ENCODE measurements at regions not wholly inside any gene's neighbourhood (a gene's known extent, or its start where the extent isn't known, plus 50 kb on each side); places are given as distances from the start of the nearest gene placed in this dataset.

DNA sequence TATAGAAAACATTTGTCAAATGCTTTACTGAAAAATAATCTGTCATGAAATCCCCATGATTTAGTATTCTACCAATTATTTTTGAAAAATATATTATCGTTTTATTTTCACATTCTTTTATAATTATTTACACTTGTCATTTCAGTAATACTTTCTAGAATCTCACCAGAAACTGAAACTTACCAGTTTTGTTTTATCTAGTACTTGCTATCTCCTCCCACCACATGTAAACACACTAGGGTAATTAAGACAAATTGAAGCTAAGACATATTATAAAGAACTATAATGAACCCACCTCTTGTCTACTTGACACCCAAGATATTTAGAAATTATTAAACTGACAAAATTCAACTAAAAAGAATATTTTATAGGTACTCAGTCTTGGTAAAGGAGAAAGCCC is 51.5 kb upstream of the GRM3 start:
- no peak for DNase-seq
- intact Hi-C loops (cut with DNase I; ENCODE audit: low total_unique reads) = no loop called here
- Histone ChIP-seq H3K27me3 (no peaks in the 10 kb centered on the region), H3K4me1 (no peaks in the 10 kb centered on the region), H3K9me3 (no peaks in the 10 kb centered on the region), H3K4me3 (no peak overlapping the region), H3K36me3 (ENCODE audit: low read depth, missing control alignments) (no peaks in the 10 kb centered on the region), H3K27ac (no peak overlapping the region)
- TF ChIP-seq POLR2A (IDR thresholded peaks at IDR 0.05) = no peak
- TF ChIP-seq, protein P1, sequence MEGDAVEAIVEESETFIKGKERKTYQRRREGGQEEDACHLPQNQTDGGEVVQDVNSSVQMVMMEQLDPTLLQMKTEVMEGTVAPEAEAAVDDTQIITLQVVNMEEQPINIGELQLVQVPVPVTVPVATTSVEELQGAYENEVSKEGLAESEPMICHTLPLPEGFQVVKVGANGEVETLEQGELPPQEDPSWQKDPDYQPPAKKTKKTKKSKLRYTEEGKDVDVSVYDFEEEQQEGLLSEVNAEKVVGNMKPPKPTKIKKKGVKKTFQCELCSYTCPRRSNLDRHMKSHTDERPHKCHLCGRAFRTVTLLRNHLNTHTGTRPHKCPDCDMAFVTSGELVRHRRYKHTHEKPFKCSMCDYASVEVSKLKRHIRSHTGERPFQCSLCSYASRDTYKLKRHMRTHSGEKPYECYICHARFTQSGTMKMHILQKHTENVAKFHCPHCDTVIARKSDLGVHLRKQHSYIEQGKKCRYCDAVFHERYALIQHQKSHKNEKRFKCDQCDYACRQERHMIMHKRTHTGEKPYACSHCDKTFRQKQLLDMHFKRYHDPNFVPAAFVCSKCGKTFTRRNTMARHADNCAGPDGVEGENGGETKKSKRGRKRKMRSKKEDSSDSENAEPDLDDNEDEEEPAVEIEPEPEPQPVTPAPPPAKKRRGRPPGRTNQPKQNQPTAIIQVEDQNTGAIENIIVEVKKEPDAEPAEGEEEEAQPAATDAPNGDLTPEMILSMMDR (IDR thresholded peaks at IDR 0.05) = no peak
- WGBS, 2 donors = 56 to 84% methylated on average over 1 of the region's 1 CpG

DNA sequence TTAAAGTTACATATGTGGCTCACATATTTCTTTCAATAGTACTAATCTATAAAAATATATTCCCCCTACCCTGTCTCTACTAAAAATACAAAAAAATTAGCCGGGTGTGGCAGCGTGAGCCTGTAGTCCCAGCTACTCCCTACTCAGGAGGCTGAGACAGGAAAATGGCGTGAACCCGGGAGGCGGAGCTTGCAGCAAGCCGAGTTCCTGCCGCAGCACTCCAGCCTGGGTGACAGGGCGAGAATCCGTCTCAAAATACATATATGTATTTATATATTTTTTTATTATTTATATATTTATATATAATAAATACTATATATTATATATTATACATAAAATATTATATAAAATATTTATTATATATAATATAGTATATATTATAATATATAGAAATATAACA is 69.7 kb upstream of the GRM3 start:
- Histone ChIP-seq H3K27ac (no peak overlapping the region), H3K9me3 (no peaks in the 10 kb centered on the region), H3K27me3 (no peaks in the 10 kb centered on the region), H3K4me3 (no peak overlapping the region), H3K4me1 (no peaks in the 10 kb centered on the region), H3K36me3 (ENCODE audit: low read depth, missing control alignments) (no peaks in the 10 kb centered on the region)
- WGBS, 2 donors = 73 to 81% methylated on average over 9 of the region's 9 CpGs
- peak; percentile 14 for DNase-seq
- TF ChIP-seq, protein P1 (IDR thresholded peaks at IDR 0.05) = no peak
- no peak for TF ChIP-seq POLR2A (IDR thresholded peaks at IDR 0.05)
- intact Hi-C loops (cut with DNase I; ENCODE audit: low total_unique reads) = no loop called here

DNA sequence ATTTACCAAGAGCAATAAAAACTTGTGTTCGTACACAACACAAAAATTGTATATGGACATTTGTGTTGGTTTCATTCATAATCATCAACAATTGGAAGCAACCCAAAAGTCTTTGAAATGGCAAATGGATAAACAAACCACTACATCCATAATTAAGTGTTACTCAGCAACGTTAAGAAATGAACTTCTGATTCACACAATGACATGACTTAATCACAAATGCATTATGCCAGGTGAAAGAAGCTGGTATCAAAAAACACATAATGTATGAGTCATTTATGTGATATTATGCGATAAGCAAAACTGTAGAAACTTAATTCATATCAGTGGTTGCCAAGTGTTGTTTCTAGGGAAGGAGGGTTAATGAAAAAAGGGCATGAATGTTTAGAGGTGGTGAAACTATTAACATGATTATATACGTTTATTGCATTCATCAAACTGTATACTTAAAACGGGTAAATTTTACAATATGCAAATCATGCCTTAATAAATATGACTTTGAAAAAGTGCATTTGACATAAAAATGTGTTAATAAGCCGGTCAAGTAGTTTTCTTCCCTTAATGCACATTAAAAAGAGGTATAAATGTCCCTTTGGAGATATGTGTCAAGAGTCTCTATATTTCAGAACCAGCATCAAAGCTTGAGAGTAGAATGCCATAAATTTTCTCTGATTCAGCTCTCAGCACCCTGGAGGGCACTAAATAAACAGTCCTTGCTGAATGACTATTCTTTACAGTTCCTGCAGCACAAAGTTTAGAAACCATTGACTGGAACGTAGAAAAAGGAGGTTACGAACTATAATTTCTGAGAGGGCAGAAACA is 84.8 kb upstream of the GRM3 start:
- WGBS, 2 donors = 52 to 60% methylated on average over 8 of the region's 8 CpGs
- no peak overlapping the region for H3K4me3 ChIP-seq
- H3K9me3 ChIP-seq = no peaks in the 10 kb centered on the region
- no peak for DNase-seq
- no peaks in the 10 kb centered on the region for H3K36me3 ChIP-seq (ENCODE audit: low read depth, missing control alignments)
- TF ChIP-seq, protein P1 (IDR thresholded peaks at IDR 0.05) = no peak
- no peak for TF ChIP-seq POLR2A (IDR thresholded peaks at IDR 0.05)
- no peaks in the 10 kb centered on the region for H3K4me1 ChIP-seq
- intact Hi-C loops (cut with DNase I; ENCODE audit: low total_unique reads) = no loop called here
- H3K27me3 ChIP-seq = no peaks in the 10 kb centered on the region
- no peak overlapping the region for H3K27ac ChIP-seq

GRCh38 chr7:86534641-86535040 is 109.1 kb upstream of the GRM3 start:
- intact Hi-C loops (cut with DNase I; ENCODE audit: low total_unique reads) = no loop called here
- Histone ChIP-seq H3K36me3 (ENCODE audit: low read depth, missing control alignments) (no peaks in the 10 kb centered on the region), H3K4me1 (no peaks in the 10 kb centered on the region), H3K27me3 (no peaks in the 10 kb centered on the region), H3K9me3 (no peaks in the 10 kb centered on the region), H3K27ac (no peak overlapping the region), H3K4me3 (no peak overlapping the region)
- DNase-seq = no peak
- TF ChIP-seq, protein P1 (IDR thresholded peaks at IDR 0.05) = no peak
- no peak for TF ChIP-seq POLR2A (IDR thresholded peaks at IDR 0.05)
- WGBS, 2 donors = 85 to 93% methylated on average over 4 to 5 of the region's 5 CpGs

DNA sequence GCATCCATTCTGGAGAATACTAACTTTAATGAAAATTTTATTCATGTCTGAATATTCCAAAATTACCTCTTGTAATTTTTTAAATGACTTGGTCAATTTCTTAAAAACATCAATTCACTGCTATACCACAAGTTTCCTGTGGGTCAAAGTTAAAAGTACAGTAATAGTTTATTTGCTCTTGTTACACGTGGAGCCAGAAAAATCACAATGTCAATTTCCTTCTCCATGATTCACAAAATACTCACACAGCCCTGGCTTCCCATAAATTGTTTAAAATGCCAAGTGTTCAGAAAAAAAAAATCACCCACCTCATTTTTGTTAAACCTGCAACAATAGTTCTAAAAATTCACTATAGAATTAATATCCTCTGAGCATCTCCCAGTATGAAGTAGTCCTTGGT is 139.5 kb upstream of the GRM3 start:
- WGBS, 2 donors = 50 to 62% methylated on average over 1 of the region's 1 CpG
- no peaks in the 10 kb centered on the region for H3K36me3 ChIP-seq (ENCODE audit: low read depth, missing control alignments)
- no peaks in the 10 kb centered on the region for H3K9me3 ChIP-seq
- no peak overlapping the region for H3K27ac ChIP-seq
- H3K27me3 ChIP-seq = no peaks in the 10 kb centered on the region
- H3K4me1 ChIP-seq = no peaks in the 10 kb centered on the region
- no peak overlapping the region for H3K4me3 ChIP-seq
- no peak for DNase-seq
- no peak for TF ChIP-seq POLR2A (IDR thresholded peaks at IDR 0.05)
- TF ChIP-seq, protein P1 (IDR thresholded peaks at IDR 0.05) = no peak
- intact Hi-C loops (cut with DNase I; ENCODE audit: low total_unique reads) = no loop called here
